HG03575 (cell line): ENCODE measurements at regions not wholly inside any gene's neighbourhood (a gene's known extent, or its start where the extent isn't known, plus 50 kb on each side); places are given as distances from the start of the nearest gene placed in this dataset.

Experiments
- ATAC-seq: cut with Tn5 transposase; IDR thresholded peaks from one replicate; pipeline ENCODE4 v1.9.1; 2021; ENCODE audit not compliant: unreplicated experiment, insufficient number of reproducible peaks, low FRiP score; ENCODE audit errors: extremely low read depth

DNA sequence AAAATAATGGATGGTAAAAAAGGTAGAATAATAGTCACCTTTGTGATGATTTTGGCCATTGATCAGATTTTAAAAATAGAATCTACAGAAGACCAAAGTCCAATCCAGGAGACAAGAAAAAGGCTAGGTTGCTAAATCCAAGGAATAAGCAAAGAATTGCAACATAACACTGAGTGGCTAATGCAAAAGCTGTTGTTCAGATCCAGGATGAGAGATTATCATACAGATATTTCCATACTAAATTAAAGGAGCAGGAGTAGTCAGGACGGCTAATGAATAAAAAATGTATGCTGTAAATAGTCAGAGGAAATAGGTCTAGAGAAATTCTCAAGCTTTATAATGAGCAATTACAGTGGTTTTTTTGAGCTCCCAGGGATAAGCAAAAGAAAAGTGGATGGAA, 745.9 kb upstream of the ACVR2A start:
- no peak for ATAC-seq

DNA sequence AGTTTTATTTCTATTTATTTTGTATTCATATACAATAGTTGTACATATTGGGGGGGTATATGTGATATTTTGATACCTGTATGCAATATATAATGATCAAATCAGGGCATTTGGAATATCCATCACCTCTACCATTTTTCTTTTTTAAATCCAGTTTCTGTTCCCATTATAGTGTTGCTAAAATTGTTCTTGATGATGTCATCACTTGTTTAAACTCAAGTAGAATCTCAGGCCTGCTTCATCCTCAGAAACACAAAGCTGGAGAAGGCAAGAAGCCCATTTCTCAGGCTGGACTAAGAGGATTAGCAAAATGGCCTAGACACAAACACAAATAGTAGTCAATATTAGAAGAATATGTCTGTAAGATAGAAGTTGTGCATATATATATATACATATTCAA, 747.1 kb upstream of the ACVR2A start:
- no peak for ATAC-seq

DNA sequence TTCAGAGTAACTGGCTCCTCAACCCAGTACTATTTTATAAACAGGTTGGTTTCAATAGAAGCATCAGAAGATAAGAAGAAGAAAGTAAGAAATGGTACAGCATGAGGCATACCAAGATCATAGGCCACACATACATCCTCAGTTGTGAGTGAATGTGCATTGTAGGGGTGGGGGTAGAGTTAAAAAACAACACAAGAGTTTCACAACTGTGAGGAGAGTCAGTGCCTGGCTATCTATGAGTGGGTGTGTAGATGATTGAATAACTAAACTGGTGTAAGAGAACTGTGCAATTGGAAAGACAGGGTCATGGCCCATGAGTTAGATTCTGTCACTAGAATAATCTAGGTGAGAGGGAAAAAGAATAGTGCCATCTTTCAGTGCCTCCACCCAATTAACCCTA, 748.2 kb upstream of the ACVR2A start:
- no peak for ATAC-seq

DNA sequence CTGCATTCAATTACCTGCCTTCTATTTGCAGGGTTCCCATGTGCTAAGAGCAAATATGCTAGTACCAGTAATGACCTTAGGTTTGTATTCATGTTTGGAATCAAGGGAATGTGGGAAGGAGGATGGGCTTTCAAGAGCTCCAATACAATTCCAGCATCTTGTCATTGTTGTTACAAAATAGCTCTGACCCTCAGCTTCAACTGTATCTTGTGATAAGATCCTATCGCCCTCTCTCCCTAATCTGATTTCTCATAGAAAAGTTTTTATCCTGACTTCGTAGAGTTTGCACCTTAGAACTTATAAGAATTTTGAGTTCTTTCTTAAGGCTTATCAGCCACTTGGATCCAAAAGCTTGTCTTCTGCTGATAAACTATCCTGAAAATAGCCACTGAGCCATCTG, 749.5 kb upstream of the ACVR2A start:
- no peak for ATAC-seq

DNA sequence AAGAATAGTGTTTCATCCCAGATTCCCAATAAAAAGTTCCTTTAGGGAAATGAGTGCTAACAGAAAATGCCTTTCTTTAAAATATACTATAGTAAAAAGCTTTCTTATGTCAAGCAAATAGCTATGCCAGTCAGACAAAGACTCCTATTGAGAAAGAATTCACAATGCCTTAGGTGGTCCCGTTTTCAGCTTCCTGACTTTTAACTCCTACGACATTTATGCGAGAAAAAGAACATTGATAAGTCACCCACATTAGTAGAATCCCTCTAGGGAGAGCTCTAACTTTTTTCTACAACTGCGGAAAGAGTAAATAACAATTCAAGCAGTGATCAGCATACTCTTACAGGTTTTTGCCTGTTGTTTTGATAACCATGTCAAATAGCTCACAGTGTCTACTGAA, 750.8 kb upstream of the ACVR2A start:
- no peak for ATAC-seq

- no peak for ATAC-seq
These were observed 752.6 kb upstream of the ACVR2A start for GRCh38 chr2:147092266-147092665.

- ATAC-seq = no peak
These were observed 753.4 kb upstream of the ACVR2A start for GRCh38 chr2:147091448-147091847.

DNA sequence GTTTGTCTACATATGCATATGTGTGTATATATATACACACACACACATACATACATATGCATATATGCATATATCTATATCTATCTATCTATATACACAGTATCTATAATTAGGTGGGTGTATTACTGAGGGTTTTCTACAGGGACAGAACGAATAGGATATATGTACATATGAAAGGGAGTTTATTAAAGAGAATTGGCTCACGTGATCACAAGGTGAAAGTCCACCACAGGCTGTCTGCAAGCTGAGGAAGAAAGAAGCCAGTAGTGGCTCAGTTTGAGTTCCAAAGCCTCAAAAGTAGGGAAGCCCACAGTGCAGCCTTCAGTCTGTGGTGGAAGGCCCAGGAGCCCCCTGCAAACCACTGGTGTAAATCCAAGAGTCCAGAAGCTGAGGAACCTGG, 756.0 kb upstream of the ACVR2A start:
- ATAC-seq = no peak

DNA sequence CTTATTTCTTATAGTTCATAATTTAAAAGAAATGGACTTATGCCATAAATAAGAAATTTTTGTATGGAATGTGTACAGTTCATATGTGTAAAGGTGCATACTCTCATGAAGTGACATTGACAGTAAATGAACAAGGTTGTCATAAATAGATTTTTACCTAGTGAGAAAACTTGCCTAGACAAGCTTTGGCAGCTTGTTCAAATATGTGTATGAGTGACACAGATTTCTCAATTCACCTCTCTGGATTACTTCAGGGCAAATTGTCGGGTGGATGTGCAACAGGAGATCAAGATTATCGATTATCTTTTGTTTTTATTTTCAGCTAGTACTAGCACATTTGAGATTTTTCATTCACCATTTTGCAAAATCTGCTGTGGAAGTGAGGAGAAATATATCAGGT, 758.1 kb upstream of the ACVR2A start:
- no peak for ATAC-seq

DNA sequence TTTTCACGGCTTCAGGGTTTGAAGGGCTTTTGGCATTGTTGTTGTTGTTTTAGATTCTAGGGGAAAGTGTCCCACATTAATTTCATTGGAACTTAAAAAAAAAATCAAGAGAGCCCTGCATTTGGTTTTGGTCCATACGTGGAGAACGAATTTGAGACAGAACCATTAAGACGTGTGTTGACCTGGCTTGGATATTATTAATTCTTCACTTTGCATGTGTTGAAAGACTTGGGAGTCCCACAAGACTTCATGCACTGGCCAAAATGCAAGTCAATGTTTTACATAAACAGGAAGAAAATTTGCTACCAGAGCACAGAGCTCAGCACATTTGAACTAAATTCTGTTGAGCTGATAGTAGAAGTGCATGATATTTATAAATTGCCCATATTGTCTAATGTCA, 761.2 kb upstream of the ACVR2A start:
- ATAC-seq = no peak

GRCh38 chr2:147082850-147083522, 761.8 kb upstream of the ACVR2A start:
- no peak for ATAC-seq

- ATAC-seq = no peak
These were observed 763.0 kb upstream of the ACVR2A start for GRCh38 chr2:147081831-147082230.

DNA sequence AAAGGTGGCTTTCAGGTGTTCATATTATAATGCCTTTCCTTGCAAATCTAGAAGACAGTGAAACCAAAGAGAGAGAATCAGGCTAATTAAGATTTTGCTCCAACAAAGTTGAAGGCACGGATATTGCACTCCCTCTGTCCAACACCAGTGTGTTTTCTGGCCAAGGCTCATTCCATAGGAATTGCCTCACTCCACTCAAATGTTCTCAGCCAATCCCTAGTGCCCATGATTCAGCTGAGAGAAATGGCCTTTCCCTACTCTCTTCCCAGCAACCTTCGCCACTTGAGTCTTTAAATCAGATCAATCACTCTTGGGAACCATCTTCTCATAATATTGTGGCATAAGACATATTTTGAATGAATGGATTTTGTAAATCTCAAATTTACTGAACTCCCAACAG, 768.2 kb upstream of the ACVR2A start:
- no peak for ATAC-seq

DNA sequence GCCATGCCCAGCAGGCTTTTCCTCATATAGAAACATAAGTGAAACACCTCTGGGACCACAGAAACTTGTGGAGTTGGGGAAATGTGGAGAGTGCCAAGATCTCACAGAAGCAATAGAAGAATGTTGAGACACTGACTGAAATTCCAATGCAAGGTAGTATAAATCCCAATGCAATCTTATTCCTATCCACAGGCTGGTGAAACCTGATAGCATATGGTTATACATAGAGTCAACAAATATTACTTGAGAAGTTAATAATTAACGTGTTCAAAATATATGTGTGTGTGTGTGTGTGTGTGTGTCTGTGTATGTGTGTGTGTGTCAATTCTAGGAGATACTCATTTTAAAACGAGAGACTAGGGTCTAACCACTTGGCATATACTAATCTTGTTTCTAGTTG, 776.8 kb upstream of the ACVR2A start:
- ATAC-seq = no peak

DNA sequence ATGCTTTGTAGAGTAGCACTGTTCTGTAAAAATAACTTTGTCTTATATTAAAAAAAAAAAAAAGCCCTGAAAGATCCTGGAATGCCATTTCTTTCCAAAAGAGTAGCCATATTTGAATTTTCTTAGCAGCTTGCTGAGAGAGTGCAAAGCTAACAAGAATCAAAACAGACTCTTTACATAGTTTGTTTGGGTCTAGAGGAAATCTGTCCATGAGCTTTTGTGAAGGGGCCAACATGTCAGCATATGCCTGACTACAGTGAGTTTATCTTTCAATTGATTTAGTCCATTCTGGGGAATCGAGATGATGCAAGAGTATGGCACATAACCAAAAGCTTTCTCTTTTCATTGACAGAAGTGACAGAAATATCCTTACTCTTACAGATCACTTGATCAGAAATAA, 777.7 kb upstream of the ACVR2A start:
- ATAC-seq = no peak

- ATAC-seq = no peak
These were observed 782.8 kb upstream of the ACVR2A start for GRCh38 chr2:147062073-147062472.

DNA sequence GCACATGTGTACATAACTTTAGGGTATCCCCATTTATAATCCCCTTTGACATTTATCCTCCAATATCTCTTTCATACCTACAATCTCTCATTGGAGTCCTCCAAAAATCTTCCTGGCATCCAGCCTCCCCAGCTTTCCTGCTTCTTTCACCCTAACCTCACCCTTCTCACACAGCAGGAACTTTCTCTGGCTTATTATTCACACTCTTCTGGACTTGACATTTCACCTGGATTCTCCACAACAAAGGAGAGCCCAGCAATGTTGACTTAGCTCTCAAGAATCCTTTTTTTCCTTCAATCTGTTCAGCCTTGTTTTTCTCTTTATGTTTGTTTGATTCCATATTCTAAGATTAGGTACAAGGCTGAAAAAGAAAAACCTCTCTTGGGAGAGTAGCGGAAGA, 783.6 kb upstream of the ACVR2A start:
- ATAC-seq = no peak

- no peak for ATAC-seq
These were observed 786.8 kb upstream of the ACVR2A start for GRCh38 chr2:147057892-147058490.

DNA sequence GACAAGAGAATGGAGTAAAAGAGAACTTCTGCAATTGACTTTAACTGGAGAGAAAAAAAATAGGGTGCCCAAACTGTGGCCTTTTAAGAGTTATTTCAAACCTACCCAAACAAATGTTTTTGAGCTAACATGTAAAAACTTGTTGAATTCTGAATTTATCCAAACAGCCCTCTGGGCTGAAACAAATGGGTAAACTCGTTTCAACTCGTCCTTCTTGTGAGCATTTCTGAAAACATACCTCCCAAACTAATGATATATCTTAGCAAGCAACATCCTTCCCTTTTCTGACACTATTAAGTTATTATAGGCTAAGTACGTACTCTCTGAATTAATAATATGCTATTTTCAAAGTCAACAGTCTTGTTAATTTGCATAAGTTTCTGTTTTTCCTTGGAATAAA, 793.0 kb upstream of the ACVR2A start:
- no peak for ATAC-seq

DNA sequence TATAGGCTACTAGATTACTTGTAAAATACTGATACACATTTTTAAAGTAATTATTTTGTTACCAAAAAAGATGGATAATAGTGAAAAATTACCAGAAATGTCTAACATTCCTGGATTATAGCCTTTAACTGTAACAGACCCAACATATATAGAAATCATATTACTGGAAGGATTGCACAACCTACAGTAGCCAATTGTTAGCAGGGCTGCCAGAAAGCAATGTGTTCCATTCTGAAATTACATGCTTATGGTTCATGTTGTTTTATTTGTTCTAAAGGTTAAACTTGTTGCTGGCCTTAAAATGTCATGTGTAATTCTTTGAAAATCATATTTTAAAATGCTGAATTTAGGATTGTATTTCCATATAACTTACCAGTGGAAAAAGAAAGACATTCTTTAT, 793.6 kb upstream of the ACVR2A start:
- ATAC-seq = no peak

DNA sequence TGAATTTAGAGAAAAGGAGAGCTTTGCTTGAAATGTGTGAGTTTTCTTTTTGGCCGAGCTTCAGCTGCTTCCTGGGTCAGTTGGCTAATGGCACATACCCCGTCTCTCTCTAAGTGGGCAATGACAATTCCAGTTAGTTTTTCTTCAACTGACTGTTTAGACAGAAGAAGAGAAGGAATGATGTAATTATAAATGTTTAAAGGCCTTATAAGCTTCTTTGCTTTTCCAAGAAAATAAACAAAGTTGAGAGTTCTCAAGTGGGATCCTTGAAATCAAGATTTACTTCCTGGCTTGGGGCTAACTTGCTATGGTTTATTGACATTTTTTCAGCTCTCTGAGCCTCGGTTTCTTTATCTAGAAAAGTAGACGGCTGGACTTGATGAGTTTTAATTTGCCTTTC, 794.9 kb upstream of the ACVR2A start:
- ATAC-seq = no peak
